HS-5 (cell line): ENCODE measurements at regions not wholly inside any gene's neighbourhood (a gene's known extent, or its start where the extent isn't known, plus 50 kb on each side); places are given as distances from the start of the nearest gene placed in this dataset.
"Not testable (repeated sequence)": the region's sequence is repeated elsewhere in the genome, so short reads cannot be mapped to it uniquely, and the experiment has no call there.

Experiments
- DNase-seq: peaks from one replicate; pipeline ENCODE4 v3.0.0-alpha.2; 2012; ENCODE audit warnings: low read depth

DNA sequence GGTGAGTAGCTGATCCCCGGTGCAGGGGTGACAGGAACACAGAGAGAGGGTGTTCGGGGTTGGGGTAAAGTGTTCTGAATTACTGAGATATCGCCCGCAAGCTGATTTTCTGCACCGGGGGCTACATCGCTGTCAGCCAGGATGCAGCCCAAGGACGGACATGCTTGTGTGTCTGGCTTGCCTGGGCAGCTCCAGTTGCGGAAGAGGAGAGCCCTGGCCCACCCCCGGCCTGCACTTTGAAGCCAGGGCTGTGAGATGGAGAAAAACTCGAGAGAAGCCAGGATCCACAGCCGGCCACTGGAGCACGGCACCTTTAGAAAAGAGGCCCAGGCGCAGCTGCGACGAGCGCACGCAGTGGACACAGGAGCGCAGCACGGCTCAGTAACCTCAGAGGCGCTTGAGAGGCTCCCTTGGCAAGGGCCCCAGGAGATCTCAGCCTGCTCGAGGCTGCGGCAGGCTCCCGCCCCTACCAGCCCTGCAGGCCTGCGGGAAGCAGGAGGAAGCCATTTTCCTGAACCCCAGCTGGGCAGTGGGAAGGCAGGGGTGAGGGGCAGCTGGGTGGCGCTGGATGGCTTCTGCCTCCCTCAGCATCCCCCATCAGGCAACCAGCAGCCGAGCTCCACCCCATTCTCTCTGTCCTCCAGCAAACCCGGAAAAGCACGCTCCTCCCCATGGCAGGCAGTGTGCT is 59.2 kb downstream of the C9orf50 start:
- no peak for DNase-seq

GRCh38 chr9:129560881-129561306 is 60.0 kb downstream of the C9orf50 start:
- no peak for DNase-seq

DNA sequence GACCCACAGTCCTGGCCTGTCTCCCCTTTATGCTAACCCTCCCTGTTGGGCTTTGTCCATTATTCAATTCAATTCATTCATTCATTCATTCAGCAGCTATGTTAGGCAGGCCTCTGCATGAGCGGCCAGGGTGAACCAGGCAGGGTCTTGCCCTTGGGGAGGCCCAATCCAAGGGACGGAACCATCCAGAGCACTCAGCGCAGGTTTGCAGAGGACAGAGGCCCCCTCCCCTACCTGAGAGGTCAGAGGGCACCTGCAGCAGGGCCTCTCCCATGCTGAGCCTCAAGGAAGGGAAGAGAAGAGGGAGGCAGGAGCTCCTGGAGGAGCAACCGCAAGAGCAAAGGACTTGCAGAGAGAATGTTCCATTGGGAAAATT is 61.4 kb downstream of the C9orf50 start:
- DNase-seq: no peak

DNA sequence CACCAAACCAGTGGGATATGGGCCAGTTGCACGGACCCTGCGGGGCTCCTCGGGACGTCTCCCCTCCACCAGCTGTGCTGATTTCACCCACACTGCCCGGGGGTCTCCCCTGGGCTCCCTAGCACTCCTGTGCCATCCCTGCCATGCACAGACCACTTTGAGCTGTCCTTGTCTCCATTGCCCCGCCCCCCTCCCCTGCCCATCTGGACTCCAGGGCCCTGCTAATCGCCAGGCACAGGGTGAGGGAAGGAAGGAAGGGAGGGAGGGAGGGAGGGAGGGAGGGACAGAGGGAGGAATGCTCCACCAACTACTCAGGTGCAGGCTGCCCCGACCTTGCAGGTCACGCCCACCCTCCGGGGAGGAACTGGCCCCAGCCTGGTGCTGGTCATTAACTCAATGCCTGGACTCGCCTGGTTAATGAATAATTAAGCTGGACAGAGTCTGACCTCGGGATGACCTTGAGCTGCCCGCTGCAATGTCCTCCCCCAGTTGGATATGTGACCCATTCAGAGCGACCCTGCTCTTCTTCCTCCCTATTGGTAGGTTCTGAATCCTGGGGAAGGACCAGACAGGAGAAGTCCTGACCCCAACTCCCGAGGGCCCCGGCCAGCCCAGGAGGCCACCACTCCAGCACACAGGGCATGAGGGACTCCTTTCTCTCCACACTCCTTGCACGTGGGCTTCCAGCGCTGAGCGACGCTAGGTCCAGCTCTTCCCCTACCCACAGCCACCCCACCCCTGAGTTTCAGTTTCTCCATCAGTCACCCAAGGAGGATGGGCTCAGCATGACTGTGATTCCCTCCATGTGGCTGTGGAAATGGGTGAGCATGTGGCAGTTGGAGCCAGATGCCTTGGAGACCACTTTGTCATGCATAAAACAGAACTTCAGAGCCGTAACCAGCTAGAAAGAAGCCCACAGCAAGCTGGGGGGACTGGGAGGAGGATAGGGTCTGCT is 62.1 kb downstream of the C9orf50 start:
- DNase-seq: no peak

- DNase-seq: no peak
Measured at GRCh38 chr9:129558063-129558550, 62.8 kb downstream of the C9orf50 start.

GRCh38 chr9:129557192-129558036 is 63.5 kb downstream of the C9orf50 start:
- no peak for DNase-seq

GRCh38 chr9:129556491-129557191 is 64.3 kb downstream of the C9orf50 start:
- DNase-seq: no peak

- DNase-seq: no peak
Measured at GRCh38 chr9:129555512-129556215, 65.2 kb downstream of the C9orf50 start.

- no peak for DNase-seq
Measured at GRCh38 chr9:129554649-129555048, 66.3 kb downstream of the C9orf50 start.

- DNase-seq: no peak
Measured at GRCh38 chr9:129553277-129553676, 67.6 kb downstream of the C9orf50 start.

DNA sequence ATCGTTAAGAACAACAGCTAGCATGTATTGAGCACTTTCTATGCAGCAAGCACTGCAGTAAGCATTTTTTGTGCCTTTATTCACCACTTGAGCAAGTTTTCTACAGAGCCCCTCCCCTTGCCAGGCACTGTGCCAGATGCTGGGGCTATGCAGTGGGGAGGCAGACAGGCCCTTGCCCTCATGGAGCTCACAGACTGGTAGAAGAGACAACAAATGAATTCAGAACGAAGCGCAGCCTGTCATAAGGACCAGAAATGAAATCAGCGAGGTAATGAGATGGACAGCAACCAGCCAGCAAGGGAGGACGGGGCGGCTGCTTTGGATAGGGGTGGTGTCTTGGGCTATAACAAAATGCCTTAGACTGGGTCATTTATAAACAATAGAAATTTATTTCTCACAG is 68.8 kb downstream of the C9orf50 start:
- no peak for DNase-seq

- DNase-seq: no peak
Measured at GRCh38 chr9:129551393-129551973, 69.4 kb downstream of the C9orf50 start.

DNA sequence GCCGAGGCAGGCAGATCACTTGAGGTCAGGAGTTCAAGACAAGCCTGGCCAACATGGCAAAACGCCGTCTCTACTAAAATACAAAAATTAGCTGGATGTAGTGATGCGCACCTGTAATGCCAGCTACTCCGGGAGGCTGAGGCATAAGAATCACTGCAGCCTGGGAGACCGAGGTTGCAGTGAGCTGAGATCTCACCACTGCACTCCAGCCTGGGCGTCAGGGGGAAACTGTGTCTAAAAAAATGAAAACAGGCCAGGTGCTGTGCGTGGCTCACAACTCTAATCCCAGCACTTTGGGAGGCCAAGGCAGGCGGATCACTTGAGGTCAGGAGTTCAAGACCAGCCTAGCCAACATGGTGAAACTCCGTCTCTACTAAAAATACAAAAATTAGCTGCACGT is 69.9 kb downstream of the C9orf50 start:
- not testable (repeated sequence) for DNase-seq

- DNase-seq: no peak
Measured at GRCh38 chr9:129550199-129550839, 70.6 kb downstream of the C9orf50 start.

GRCh38 chr9:129549684-129550083 is 71.2 kb downstream of the C9orf50 start:
- no peak for DNase-seq

DNA sequence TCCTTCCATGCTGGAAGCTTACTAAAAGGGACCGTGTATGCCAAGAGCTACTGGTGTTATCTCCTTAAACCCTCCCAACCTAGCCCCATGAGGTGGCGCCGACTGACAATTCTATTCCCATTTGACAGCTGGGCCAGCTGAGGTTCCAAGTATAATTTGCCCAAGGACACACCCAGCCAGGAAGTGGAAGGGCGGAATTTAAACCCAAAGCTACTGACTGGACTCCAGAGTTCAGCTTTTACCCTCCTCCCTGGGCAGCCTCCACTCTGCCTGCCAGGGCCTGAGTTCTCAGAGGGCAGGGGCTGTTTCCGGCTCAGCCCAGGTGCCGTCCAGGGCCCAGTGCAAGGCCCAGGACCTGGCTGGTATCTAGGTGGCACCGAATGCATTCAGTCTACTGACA is 71.8 kb downstream of the C9orf50 start:
- no peak for DNase-seq

DNA sequence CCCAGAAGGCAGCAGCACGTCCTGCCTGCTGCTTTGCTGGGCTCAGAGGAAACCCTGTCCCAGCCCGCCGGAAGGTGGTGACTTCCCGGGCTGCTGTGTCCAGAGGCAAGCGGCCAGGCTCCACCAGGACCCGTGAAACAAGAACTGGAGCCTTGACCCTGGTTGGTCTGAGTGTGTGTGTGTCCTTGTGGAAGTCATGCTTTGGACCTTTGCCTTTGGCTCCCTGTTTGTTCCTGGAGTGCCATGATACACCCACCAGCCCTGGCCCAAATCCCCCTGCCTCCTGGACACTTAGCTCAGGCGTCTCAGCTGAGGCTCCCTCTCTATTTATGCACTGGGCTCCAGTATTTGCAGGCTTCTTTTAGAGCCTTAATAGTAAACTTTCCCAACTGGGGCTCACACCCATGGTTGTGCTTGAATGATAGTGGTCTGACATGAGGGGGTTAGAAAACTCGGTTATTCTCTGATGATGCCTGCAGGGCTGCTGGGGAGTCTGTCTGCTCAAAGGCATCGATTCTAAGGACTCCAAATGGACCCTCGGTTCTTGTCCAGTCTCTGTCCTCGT is 72.2 kb downstream of the C9orf50 start:
- no peak for DNase-seq

GRCh38 chr9:129547869-129548570 is 72.9 kb downstream of the C9orf50 start:
- no peak for DNase-seq

DNA sequence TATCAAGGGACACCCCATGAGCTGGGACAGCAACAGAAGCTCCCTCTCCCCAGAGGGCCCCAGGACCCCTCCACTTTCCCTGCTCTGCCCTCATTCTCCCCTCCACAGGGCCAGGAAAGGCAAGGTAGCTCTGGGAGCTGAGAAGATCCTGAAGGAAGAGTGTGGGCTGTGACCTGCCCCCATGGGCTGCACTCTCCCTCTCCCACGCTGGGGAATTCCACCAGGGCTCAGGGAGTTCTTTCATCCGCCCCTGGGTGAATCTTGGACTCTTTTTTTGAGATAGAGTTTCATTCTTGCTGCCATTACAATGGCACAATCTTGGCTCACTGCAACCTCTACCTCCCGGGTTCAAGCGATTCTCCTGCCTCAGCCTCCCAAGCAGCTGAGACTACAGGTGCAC is 73.8 kb downstream of the C9orf50 start:
- DNase-seq: no peak
